H9 (cell line): ENCODE measurements at regions not wholly inside any gene's neighbourhood (a gene's known extent, or its start where the extent isn't known, plus 50 kb on each side); places are given as distances from the start of the nearest gene placed in this dataset.

ENCODE experiments used
- DNase-seq: peaks from one replicate; pipeline ENCODE4 v3.0.0-alpha.2; 2017
- H2AFZ ChIP-seq: one replicate; pipeline ENCODE4 v1.6.1; 2013; ENCODE audit warnings: mild to moderate bottlenecking, low read length, control low read depth, moderate library complexity
- H2AK5ac ChIP-seq: 2 replicates; pipeline ENCODE4 v1.6.1; 2013; ENCODE audit warnings: low read length, control low read depth, mixed read lengths; ENCODE audit not compliant: insufficient read length
- H2BK120ac ChIP-seq: one replicate; pipeline ENCODE4 v1.6.1; 2013; ENCODE audit warnings: low read depth, mild to moderate bottlenecking, low read length, control low read depth, inconsistent platforms; ENCODE audit not compliant: poor library complexity, severe bottlenecking
- H2BK12ac ChIP-seq: 2 replicates; pipeline ENCODE4 v1.6.1; 2013; ENCODE audit warnings: low read length, control low read depth, mixed read lengths, low read depth; ENCODE audit not compliant: insufficient read length
- H2BK15ac ChIP-seq: 2 replicates; pipeline ENCODE4 v1.6.1; 2013; ENCODE audit warnings: low read depth, low read length, control low read depth
- H2BK20ac ChIP-seq: one replicate; pipeline ENCODE4 v1.6.1; 2013; ENCODE audit warnings: low read depth, mild to moderate bottlenecking, low read length, control low read depth, inconsistent platforms; ENCODE audit not compliant: poor library complexity, severe bottlenecking
- H2BK5ac ChIP-seq: 2 replicates; pipeline ENCODE4 v1.6.1; 2013; ENCODE audit warnings: low read length, control low read depth, mixed read lengths; ENCODE audit not compliant: insufficient read length
- H3K14ac ChIP-seq: 2 replicates; pipeline ENCODE4 v1.6.1; 2013; ENCODE audit warnings: low read length, control low read depth; ENCODE audit not compliant: insufficient read depth
- H3K18ac ChIP-seq: 2 replicates; pipeline ENCODE4 v1.6.1; 2013; ENCODE audit warnings: low read depth, mild to moderate bottlenecking, mixed read lengths, low read length, control low read depth; ENCODE audit not compliant: insufficient read length
- H3K23ac ChIP-seq: 2 replicates; pipeline ENCODE4 v1.6.1; 2013; ENCODE audit warnings: low read length, control low read depth, mixed read lengths, low read depth; ENCODE audit not compliant: insufficient read length
- H3K23me2 ChIP-seq: 2 replicates; pipeline ENCODE4 v1.6.1; 2013; ENCODE audit warnings: low read depth, mild to moderate bottlenecking, mixed read lengths, low read length, control low read depth; ENCODE audit not compliant: insufficient read length, poor library complexity, severe bottlenecking
- H3K27ac ChIP-seq: 2 replicates; pipeline ENCODE4 v1.5.1; 2013; ENCODE audit warnings: low read length, control low read depth, mixed read lengths, low read depth; ENCODE audit not compliant: insufficient read length
- H3K27me3 ChIP-seq: 2 replicates; pipeline ENCODE4 v1.6.1; 2013; ENCODE audit warnings: low read length, control low read depth, inconsistent platforms; ENCODE audit not compliant: insufficient read depth
- H3K4ac ChIP-seq: 2 replicates; pipeline ENCODE4 v1.6.1; 2013; ENCODE audit warnings: low read depth, mild to moderate bottlenecking, control low read depth, inconsistent platforms, low read length, moderate library complexity
- H3K4me1 ChIP-seq: 2 replicates; pipeline ENCODE4 v1.6.1; 2013; ENCODE audit warnings: low read length, control low read depth, inconsistent platforms; ENCODE audit not compliant: insufficient read depth
- H3K4me2 ChIP-seq: 2 replicates; pipeline ENCODE4 v1.6.1; 2013; ENCODE audit warnings: low read length, control low read depth, mixed read lengths; ENCODE audit not compliant: insufficient read length, insufficient read depth
- H3K56ac ChIP-seq: 2 replicates; pipeline ENCODE4 v1.6.1; 2013; ENCODE audit warnings: low read depth, mild to moderate bottlenecking, mixed read lengths, low read length, control low read depth; ENCODE audit not compliant: insufficient read length
- H3K79me1 ChIP-seq: 2 replicates; pipeline ENCODE4 v1.6.1; 2013; ENCODE audit warnings: low read depth, mild to moderate bottlenecking, moderate library complexity, low read length, control low read depth, inconsistent platforms; ENCODE audit not compliant: insufficient read depth, poor library complexity, severe bottlenecking
- H3K79me2 ChIP-seq: 2 replicates; pipeline ENCODE4 v1.6.1; 2013; ENCODE audit warnings: low read length, control low read depth, inconsistent platforms; ENCODE audit not compliant: insufficient read depth
- H3K9ac ChIP-seq: 2 replicates; pipeline ENCODE4 v1.6.1; 2013; ENCODE audit warnings: low read length, control low read depth, mixed read lengths; ENCODE audit not compliant: insufficient read length; ENCODE audit errors: extremely low read depth
- H3K9me3 ChIP-seq: one replicate; pipeline ENCODE4 v1.6.1; 2013; ENCODE audit warnings: low read depth, low read length, inconsistent platforms; ENCODE audit not compliant: control insufficient read depth
- H3T11ph ChIP-seq: one replicate; pipeline ENCODE4 v1.6.1; 2013; ENCODE audit warnings: mild to moderate bottlenecking, low read length, control low read depth, inconsistent platforms
- H4K20me1 ChIP-seq: one replicate; pipeline ENCODE4 v1.6.1; 2013; ENCODE audit not compliant: control insufficient read depth, insufficient read length, insufficient read depth
- H4K5ac ChIP-seq: 2 replicates; pipeline ENCODE4 v1.6.1; 2013; ENCODE audit warnings: low read depth, mild to moderate bottlenecking, mixed read lengths, low read length, control low read depth; ENCODE audit not compliant: insufficient read length
- H4K8ac ChIP-seq: replicated peaks from 2 replicates; pipeline ENCODE4 v1.6.1; 2013; ENCODE audit warnings: low read length, control low read depth, mixed read lengths, low read depth; ENCODE audit not compliant: insufficient read length
- H4K91ac ChIP-seq: 2 replicates; pipeline ENCODE4 v1.6.1; 2013; ENCODE audit warnings: low read depth, mild to moderate bottlenecking, moderate library complexity, mixed read lengths, low read length, control low read depth; ENCODE audit not compliant: insufficient read length
- H3K27ac Mint-ChIP-seq, 3 experiments: 2 replicates in 2 of 3; 3 replicates in 1 of 3; pipeline ENCODE4 v1.8.0; 2020 to 2021; ENCODE audit warnings: mixed read lengths in 3 of 3, mild to moderate bottlenecking in 1 of 3, moderate library complexity in 1 of 3
- H3K27me3 Mint-ChIP-seq: 2 replicates; pipeline ENCODE4 v1.8.0; 2021; ENCODE audit warnings: low read depth, mild to moderate bottlenecking, moderate library complexity, mixed read lengths
- H3K36me3 Mint-ChIP-seq, 3 experiments: 2 replicates in 2 of 3; 3 replicates in 1 of 3; pipeline ENCODE4 v1.8.0; 2020 to 2021; ENCODE audit warnings: low read depth in 3 of 3, mixed read lengths in 3 of 3; ENCODE audit not compliant: insufficient read depth in 1 of 3
- H3K4me1 Mint-ChIP-seq, 2 experiments: 2 replicates each; pipeline ENCODE4 v1.8.0; 2020; ENCODE audit warnings: mixed read lengths in 2 of 2
- H3K4me3 Mint-ChIP-seq, 2 experiments: 2 replicates in 1 of 2; 3 replicates in 1 of 2; pipeline ENCODE4 v1.8.0; 2020 to 2021; ENCODE audit warnings: mild to moderate bottlenecking in 2 of 2, mixed read lengths in 2 of 2, moderate library complexity in 1 of 2
- H3K9me3 Mint-ChIP-seq, 2 experiments: 2 replicates in 1 of 2; 3 replicates in 1 of 2; pipeline ENCODE4 v1.8.0; 2020; ENCODE audit warnings: mild to moderate bottlenecking in 2 of 2, mixed read lengths in 2 of 2, moderate library complexity in 1 of 2
- WGBS: extraction: QIAGEN DNeasy Blood & Tissue Kit; methylation state at CpG from one replicate; pipeline ENCODE4 v1.1.7; 2013; ENCODE audit warnings: missing lambda C conversion rate, low lambda C conversion rate, mixed read lengths; ENCODE audit not compliant: insufficient read length; ENCODE audit errors: extremely low coverage; 5-methylcytosine and 5-hydroxymethylcytosine counted together
- TF ChIP-seq, protein P1 (sequence below): fragments of 200-600 bp; sonication (generic); conservative IDR thresholded peaks from 3 replicates; pipeline ENCODE4 v1.8.0; 2021; ENCODE audit warnings: antibody characterized with exemption, mild to moderate bottlenecking

DNA sequence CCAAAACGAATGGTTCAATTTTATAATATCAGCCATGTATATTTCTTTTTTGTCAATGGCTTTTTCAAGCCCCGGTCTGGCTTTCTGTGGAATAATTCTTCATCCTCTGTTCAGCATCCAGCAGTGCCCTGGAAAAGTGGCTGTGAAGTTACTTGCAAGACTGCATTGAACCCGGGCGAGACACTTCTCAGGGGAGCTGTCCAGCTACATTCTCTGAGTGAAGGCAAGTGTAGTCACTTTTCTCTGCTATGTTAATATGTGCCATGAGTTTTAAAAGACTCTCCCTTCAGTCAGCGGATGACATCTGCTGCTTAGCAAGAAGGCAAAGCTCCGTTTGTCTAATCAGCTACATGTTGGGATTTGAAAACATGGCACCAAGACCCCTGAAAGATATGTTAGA is 81.3 kb upstream of the RGMA start:
- Histone ChIP-seq H3K79me1 (no peaks in the 10 kb centered on the region), H3K27ac (no peak overlapping the region), H3K4ac (no peak overlapping the region), H2BK120ac (no peak overlapping the region), H3K56ac (no peak overlapping the region), H3K18ac (no peak overlapping the region), H4K5ac (no peak overlapping the region), H2BK12ac (no peak overlapping the region), H3K14ac (no peak overlapping the region), H3K4me2 (no peak overlapping the region), H4K8ac (no peak overlapping the region), H2BK15ac (no peak overlapping the region), H2AK5ac (no peak overlapping the region), H3K79me2 (no peaks in the 10 kb centered on the region), H3K4me1 (no peaks in the 10 kb centered on the region), H2AFZ (no peak overlapping the region), H3K9me3 (no peaks in the 10 kb centered on the region), H3K27me3 (no peaks in the 10 kb centered on the region), H2BK5ac (no peak overlapping the region), H3K23ac (no peak overlapping the region), H3K23me2 (no peaks in the 10 kb centered on the region), H4K20me1 (no peaks in the 10 kb centered on the region), H3K9ac (no peak overlapping the region), H3T11ph (no peak overlapping the region), H2BK20ac (no peak overlapping the region), H4K91ac (no peak overlapping the region)
- peaks cover 2 to 10% (median 5%) of the 10 kb centered on the region in 3 experiments; a peak in 4 of 7 replicates for H3K36me3 Mint-ChIP-seq
- H3K9me3 Mint-ChIP-seq, result peaks cover 13 to 14% of the 10 kb centered on the region in 2 experiments; a peak in 4 of 5 replicates
- H3K27me3 Mint-ChIP-seq, result peaks cover 31% of the 10 kb centered on the region
- H3K4me3 Mint-ChIP-seq, result no peak overlapping the region
- DNase-seq, result no peak
- peaks cover 0 to 2% of the 10 kb centered on the region in 2 experiments; a peak in 1 of 4 replicates for H3K4me1 Mint-ChIP-seq
- TF ChIP-seq, protein P1, sequence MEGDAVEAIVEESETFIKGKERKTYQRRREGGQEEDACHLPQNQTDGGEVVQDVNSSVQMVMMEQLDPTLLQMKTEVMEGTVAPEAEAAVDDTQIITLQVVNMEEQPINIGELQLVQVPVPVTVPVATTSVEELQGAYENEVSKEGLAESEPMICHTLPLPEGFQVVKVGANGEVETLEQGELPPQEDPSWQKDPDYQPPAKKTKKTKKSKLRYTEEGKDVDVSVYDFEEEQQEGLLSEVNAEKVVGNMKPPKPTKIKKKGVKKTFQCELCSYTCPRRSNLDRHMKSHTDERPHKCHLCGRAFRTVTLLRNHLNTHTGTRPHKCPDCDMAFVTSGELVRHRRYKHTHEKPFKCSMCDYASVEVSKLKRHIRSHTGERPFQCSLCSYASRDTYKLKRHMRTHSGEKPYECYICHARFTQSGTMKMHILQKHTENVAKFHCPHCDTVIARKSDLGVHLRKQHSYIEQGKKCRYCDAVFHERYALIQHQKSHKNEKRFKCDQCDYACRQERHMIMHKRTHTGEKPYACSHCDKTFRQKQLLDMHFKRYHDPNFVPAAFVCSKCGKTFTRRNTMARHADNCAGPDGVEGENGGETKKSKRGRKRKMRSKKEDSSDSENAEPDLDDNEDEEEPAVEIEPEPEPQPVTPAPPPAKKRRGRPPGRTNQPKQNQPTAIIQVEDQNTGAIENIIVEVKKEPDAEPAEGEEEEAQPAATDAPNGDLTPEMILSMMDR, result no peak
- WGBS, result no CpG with 5 or more reads among the region's 6 CpGs
- H3K27ac Mint-ChIP-seq, result no peak overlapping the region
